Neural crest cell (in vitro differentiated cells): ENCODE measurements at regions not wholly inside any gene's neighbourhood (a gene's known extent, or its start where the extent isn't known, plus 50 kb on each side); places are given as distances from the start of the nearest gene placed in this dataset.

Source experiments
- DNase-seq: peaks from one replicate; pipeline ENCODE4 v3.0.0; 2021; ENCODE audit warnings: low read depth, mixed read lengths, low spot score
- H3K27ac Mint-ChIP-seq: one replicate; pipeline ENCODE4 v1.8.0; 2021; ENCODE audit warnings: mild to moderate bottlenecking, mixed read lengths; ENCODE audit not compliant: unreplicated experiment
- H3K27me3 Mint-ChIP-seq: 2 replicates; pipeline ENCODE4 v1.8.0; 2021; ENCODE audit warnings: low read depth, mild to moderate bottlenecking, mixed read lengths
- H3K36me3 Mint-ChIP-seq: 2 replicates; pipeline ENCODE4 v1.8.0; 2021; ENCODE audit warnings: low read depth, mild to moderate bottlenecking, mixed read lengths
- H3K4me1 Mint-ChIP-seq: 2 replicates; pipeline ENCODE4 v1.8.0; 2021; ENCODE audit warnings: mixed read lengths
- H3K4me3 Mint-ChIP-seq: one replicate; pipeline ENCODE4 v1.8.0; 2021; ENCODE audit warnings: mild to moderate bottlenecking, mixed read lengths
- H3K9me3 Mint-ChIP-seq: 2 replicates; pipeline ENCODE4 v1.8.0; 2021; ENCODE audit warnings: mixed read lengths
- TF ChIP-seq, protein P1 (sequence below): fragments of 200-600 bp; sonication (generic); conservative IDR thresholded peaks from 2 replicates; pipeline ENCODE4 v1.5.0; 2021; ENCODE audit warnings: antibody characterized with exemption, mild to moderate bottlenecking

GRCh38 chr18:76545433-76546087 is 50.5 kb upstream of the ZNF516 start:
- H3K27me3 Mint-ChIP-seq, result no peaks in the 10 kb centered on the region
- TF ChIP-seq, protein P1, sequence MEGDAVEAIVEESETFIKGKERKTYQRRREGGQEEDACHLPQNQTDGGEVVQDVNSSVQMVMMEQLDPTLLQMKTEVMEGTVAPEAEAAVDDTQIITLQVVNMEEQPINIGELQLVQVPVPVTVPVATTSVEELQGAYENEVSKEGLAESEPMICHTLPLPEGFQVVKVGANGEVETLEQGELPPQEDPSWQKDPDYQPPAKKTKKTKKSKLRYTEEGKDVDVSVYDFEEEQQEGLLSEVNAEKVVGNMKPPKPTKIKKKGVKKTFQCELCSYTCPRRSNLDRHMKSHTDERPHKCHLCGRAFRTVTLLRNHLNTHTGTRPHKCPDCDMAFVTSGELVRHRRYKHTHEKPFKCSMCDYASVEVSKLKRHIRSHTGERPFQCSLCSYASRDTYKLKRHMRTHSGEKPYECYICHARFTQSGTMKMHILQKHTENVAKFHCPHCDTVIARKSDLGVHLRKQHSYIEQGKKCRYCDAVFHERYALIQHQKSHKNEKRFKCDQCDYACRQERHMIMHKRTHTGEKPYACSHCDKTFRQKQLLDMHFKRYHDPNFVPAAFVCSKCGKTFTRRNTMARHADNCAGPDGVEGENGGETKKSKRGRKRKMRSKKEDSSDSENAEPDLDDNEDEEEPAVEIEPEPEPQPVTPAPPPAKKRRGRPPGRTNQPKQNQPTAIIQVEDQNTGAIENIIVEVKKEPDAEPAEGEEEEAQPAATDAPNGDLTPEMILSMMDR, result no peak
- peaks cover 3% of the 10 kb centered on the region for H3K36me3 Mint-ChIP-seq
- H3K9me3 Mint-ChIP-seq, result peaks cover 7% of the 10 kb centered on the region
- DNase-seq, result no peak
- peaks cover 26% of the 10 kb centered on the region for H3K4me1 Mint-ChIP-seq
- H3K4me3 Mint-ChIP-seq, result no peak overlapping the region
- no peak overlapping the region for H3K27ac Mint-ChIP-seq

- TF ChIP-seq, protein P1, result no peak
- H3K4me1 Mint-ChIP-seq, result peaks cover 32% of the 10 kb centered on the region
- no peak for DNase-seq
- no peaks in the 10 kb centered on the region for H3K27me3 Mint-ChIP-seq
- peaks cover 6% of the 10 kb centered on the region for H3K9me3 Mint-ChIP-seq
- H3K27ac Mint-ChIP-seq, result no peak overlapping the region
- H3K36me3 Mint-ChIP-seq, result peaks cover 3% of the 10 kb centered on the region
- no peak overlapping the region for H3K4me3 Mint-ChIP-seq
Observed at GRCh38 chr18:76544511-76545345, 49.7 kb upstream of the ZNF516 start.
